ENCODE measurements at regions not wholly inside any gene's neighbourhood (a gene's known extent, or its start where the extent isn't known, plus 50 kb on each side); places are given as distances from the start of the nearest gene placed in this dataset.

- no peak for DNase-seq (ENCODE audit: low read depth in 2 of 3, low spot score in 2 of 3)
Measured at GRCh38 chr9:27991221-27991620, 417.9 kb upstream of the C9orf72 start.

GRCh38 chr9:28001096-28001495, 427.8 kb upstream of the C9orf72 start:
- DNase-seq (ENCODE audit: low read depth in 2 of 3, low spot score in 2 of 3): no peak

DNA sequence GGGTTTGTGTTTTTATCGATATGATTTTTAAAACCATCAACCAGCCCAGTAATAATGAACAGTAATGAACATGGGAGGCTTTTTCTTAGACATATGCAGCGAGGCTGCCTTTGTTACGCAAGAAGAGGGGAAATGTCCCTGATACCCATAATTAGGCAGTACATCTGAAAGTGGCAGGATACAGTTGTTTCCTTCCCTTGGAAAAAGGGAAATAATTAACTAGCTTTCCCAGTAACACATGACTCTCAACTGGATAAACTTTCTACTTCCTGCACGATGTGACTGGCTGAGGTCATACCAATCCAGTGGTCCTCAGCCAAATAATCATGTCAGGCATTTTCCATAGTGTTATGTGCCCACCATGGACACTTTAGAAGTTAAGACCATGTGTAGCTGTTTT, 431.6 kb upstream of the C9orf72 start:
- DNase-seq (ENCODE audit: low read depth in 2 of 3, low spot score in 2 of 3): no peak

- no peak for DNase-seq (ENCODE audit: low read depth in 2 of 3, low spot score in 2 of 3)
Measured at GRCh38 chr9:28005779-28006178, 432.5 kb upstream of the C9orf72 start.

GRCh38 chr9:28007097-28007817, 434.0 kb upstream of the C9orf72 start:
- DNase-seq (ENCODE audit: low read depth in 2 of 3, low spot score in 2 of 3): no peak

- DNase-seq (ENCODE audit: low read depth in 2 of 3, low spot score in 2 of 3): no peak
Measured at GRCh38 chr9:28014212-28014611, 440.9 kb upstream of the C9orf72 start.

DNA sequence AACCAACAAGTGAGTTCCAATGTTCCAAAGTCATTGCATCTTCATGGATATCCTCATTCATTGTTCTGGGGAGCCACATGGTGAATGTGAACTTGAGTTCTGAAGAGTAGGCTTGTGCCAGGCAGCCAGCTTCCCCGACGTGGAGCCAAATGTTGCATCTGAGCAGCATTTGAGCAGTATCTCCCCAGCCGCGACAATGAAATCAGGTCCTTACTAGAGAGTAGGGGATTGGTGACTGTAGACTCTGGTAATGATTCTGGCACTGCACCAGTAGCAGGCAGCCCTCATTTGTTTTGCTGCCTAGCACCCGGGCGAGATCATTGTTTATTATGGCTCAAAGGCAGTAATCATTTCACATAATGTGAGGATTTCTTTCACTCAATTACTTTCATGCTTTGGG, 451.4 kb upstream of the C9orf72 start:
- DNase-seq (ENCODE audit: low read depth in 2 of 3, low spot score in 2 of 3): no peak

GRCh38 chr9:28025186-28025585, 451.9 kb upstream of the C9orf72 start:
- DNase-seq (ENCODE audit: low read depth in 2 of 3, low spot score in 2 of 3): no peak

DNA sequence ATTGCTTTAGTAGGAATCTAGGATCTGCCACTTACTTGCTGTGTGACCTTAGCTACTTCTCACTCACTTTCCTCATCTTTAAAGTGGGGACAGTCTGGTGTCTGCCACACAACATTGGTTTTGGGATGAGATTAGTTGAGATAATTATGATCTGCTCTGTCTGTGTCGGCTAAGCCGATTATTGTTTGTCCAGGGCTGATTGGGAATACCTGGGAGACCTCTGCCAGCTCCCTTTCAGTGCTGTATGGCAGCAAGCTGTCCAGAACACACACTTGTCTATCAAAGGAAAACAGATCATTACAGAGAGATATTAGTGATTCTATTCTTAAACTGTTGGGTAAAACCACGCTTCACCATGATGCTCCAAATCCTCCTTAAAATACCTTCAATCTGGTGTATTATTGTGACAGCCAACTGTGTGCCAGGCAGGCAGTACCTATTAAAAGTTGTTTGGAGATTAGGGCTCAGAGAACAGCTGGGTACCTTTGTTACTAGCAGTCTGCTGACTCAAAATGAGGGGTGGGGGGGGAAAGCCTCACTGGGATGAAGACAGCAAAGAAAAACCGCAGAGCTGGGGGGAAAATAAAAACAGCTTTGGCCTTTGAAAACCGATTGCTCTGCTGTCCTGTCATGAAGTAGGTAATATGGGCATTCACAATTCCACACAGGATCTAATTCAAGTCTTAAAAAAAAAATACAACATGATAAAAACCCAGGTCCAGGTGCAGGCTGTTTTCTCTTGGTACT, 458.4 kb upstream of the C9orf72 start:
- no peak for DNase-seq (ENCODE audit: low read depth in 2 of 3, low spot score in 2 of 3)

- DNase-seq (ENCODE audit: low read depth in 2 of 3, low spot score in 2 of 3): no peak
Measured at GRCh38 chr9:28032268-28032590, 458.9 kb upstream of the C9orf72 start.

DNA sequence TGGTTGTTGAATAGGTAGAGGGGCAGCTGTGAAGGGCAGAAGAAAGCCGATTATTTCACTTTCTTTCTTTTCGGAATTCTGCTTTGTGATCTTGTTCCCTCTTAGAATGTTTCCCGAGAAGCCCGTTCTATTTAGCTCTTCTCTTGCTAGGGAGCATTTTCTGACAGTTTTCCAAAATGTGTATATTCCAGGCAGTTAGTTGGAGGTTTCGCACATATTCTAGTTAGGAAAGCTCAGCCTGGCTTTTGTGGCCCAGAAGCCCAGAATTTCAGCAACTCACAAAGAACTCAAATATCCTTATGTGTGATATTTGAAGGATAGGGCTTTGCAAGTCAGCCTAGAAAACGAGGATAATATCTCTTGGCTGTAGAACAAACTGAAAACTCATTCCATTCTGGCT, 461.0 kb upstream of the C9orf72 start:
- no peak for DNase-seq (ENCODE audit: low read depth in 2 of 3, low spot score in 2 of 3)

- DNase-seq (ENCODE audit: low read depth in 2 of 3, low spot score in 2 of 3): no peak
Measured at GRCh38 chr9:28037968-28038367, 464.7 kb upstream of the C9orf72 start.

- DNase-seq (ENCODE audit: low read depth in 2 of 3, low spot score in 2 of 3): no peak
Measured at GRCh38 chr9:28045051-28045450, 471.8 kb upstream of the C9orf72 start.

DNA sequence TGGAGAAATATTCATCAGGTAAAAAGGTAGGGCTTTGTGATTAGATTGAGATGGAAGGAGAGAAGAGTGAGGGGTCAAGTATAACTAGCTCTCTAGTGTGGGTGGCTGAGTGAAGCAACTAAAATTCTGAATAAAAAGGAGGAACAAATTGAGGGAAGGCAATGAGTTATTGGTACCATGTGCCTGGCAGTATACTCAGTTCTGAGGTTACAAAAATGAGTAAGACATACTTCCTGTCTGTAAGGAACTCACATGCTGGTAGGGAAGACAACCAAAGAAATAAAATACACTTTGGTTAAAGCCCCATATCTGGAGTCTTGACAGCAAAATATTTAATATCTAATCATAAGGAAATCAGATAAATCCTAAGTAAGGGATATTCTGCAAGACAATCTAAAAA, 476.8 kb upstream of the C9orf72 start:
- no peak for DNase-seq (ENCODE audit: low read depth in 2 of 3, low spot score in 2 of 3)

DNA sequence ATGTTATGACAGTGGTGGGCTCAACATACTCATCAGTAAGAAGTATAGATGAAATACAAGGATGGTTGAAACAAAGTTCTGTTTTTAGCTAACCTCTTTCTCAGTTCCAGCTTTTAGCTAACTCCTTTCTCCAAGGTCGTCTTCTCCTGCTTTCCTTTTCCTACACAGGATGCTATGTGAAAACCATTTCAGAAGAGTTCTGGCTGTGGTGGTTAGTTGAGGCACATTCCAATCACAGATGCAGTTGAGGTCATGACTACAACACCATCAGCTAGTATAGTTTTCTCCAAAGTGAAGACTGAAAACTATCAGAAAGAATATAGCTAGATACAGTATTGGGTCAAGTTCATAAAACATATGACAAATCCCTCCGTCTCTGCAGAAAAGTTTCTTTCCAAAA, 477.7 kb upstream of the C9orf72 start:
- DNase-seq (ENCODE audit: low read depth in 2 of 3, low spot score in 2 of 3): no peak

DNA sequence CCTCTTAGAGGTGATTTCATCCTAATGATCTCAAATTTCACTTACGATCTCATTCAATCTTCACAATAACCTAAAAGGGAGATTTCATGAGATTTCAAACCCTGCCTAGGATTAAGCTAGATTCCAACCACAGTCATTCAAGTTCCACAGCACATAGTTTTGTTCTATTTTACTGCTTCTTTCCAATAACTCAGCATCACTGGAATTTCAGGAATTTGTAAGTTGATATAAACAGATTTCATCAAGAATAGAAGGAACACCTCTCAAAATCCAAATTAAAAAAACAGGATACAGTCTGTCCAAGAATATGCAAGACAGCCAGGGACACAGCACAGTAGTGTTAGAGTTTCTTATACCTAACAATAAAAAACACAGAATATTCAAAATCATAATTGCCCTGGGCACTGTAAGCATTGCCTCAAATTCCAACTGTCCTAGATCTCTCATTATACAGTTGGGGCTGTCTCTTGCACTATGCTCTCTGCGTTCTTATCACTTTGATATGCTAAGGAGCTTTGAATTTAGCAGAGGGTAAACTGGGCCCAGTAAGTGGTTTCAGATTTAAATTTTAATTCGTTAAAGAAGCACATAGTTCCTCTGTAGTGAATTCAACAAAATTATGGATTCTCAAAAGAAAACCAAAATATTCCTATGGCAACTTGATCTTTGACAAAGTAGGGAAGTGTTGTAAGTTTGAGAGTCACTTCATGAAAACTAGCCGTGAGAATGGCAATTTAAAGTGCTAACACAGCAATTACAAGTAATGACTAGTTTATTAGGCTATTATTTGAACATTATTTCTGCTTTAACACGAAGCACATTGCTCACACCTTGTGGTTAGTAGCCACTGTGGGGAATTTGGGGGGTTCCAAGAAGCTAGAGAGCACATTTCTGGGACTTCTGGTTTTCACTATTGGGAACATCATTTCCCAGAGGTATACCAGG, 478.6 kb upstream of the C9orf72 start:
- no peak for DNase-seq (ENCODE audit: low read depth in 2 of 3, low spot score in 2 of 3)

- no peak for DNase-seq (ENCODE audit: low read depth in 2 of 3, low spot score in 2 of 3)
Measured at GRCh38 chr9:28053096-28053777, 480.0 kb upstream of the C9orf72 start.

GRCh38 chr9:28056006-28056405, 482.7 kb upstream of the C9orf72 start:
- DNase-seq (ENCODE audit: low read depth in 2 of 3, low spot score in 2 of 3): no peak

GRCh38 chr9:28056466-28056865, 483.2 kb upstream of the C9orf72 start:
- no peak for DNase-seq (ENCODE audit: low read depth in 2 of 3, low spot score in 2 of 3)

GRCh38 chr9:28059192-28059591, 485.9 kb upstream of the C9orf72 start:
- DNase-seq (ENCODE audit: low read depth in 2 of 3, low spot score in 2 of 3): no peak

GRCh38 chr9:28064241-28064815, 491.0 kb upstream of the C9orf72 start:
- no peak for DNase-seq (ENCODE audit: low read depth in 2 of 3, low spot score in 2 of 3)

All from hematopoietic multipotent progenitor cell (in vitro differentiated cells).